C1 segment of cervical spinal cord (tissue), 14 donors: ENCODE measurements at regions not wholly inside any gene's neighbourhood (a gene's known extent, or its start where the extent isn't known, plus 50 kb on each side); places are given as distances from the start of the nearest gene placed in this dataset.
"Not testable (repeated sequence)": the region's sequence is repeated elsewhere in the genome, so short reads cannot be mapped to it uniquely, and the experiment has no call there.

Experiments used
- DNase-seq, 14 donors: peaks; one replicate each; lab custom pipeline; 2025; lab: John Stamatoyannopoulos, UW

DNA sequence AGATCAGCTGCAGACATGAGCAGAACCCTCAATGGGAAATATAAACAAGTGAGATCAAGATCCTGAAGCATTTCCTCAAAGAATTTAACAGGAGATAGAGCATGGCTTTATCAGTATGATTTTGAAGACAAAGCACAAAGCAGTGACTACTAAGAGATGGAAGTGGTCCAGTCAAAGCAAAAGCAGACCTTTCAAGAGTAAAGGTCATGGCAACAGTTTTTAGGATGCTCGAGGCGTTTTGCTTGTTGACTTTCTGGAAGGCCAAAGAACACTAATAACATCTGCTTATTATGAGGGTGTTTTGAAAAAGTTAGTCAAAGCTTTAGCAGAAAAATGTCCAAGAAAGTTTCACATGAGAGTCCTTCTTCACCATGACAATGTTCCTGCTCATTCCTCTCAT is 128.5 kb downstream of the KCNE4 start:
- DNase-seq, result no peak

DNA sequence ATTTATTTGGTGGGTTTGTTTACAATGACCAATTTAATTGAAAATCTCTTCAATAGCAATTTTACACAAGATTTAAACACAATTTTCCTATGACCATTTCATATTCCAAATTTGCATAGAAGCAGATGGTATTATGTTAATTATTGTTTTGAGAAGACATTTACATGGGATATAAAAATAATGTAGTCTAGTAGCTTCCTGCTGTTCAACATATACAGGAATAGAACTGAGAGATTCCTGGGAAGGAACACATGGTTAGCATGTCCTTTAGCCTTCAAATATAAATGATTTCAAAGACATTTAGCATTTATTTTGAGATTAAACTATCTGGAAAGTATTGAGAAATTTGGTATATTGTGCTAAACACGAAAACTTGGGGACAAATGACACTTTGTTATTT is 129.6 kb downstream of the KCNE4 start:
- no peak for DNase-seq

DNA sequence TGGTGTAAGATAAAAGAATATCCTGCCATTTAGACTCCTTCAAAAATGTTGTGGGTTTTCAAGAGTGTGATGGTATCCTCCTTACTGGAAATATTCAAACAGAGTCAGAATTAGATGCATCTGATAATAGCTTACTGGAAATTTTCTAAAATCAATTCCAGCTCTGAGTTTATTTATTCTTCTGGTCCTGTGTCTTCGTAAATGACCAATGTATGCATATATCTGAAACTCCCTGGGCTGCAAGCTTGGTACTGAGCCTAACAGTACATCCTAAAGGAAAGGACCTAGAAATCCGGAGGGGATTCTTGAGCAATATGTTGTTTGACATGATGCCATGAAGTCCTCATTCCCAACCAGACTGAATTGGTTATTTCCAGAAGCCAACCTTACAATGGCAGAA is 130.4 kb downstream of the KCNE4 start:
- no peak for DNase-seq

DNA sequence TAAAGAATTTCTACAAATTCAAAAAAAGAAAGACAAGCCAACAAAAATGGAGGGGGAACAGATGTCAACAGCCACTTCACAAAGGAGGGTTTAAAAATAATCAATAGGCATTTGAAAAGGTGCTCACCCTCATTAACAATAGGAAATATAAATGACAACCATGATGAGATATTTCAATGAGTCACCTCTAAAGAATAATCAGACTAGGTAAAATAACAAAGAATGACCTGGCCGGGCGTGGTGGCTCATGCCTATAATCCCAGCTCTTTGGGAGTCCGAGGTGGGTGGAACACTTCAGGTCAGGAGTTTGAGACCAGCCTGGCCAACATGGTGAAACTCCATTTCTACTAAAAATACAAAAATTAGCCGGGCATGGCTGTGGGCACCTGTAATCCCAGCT is 133.6 kb downstream of the KCNE4 start:
- DNase-seq, result no peak

DNA sequence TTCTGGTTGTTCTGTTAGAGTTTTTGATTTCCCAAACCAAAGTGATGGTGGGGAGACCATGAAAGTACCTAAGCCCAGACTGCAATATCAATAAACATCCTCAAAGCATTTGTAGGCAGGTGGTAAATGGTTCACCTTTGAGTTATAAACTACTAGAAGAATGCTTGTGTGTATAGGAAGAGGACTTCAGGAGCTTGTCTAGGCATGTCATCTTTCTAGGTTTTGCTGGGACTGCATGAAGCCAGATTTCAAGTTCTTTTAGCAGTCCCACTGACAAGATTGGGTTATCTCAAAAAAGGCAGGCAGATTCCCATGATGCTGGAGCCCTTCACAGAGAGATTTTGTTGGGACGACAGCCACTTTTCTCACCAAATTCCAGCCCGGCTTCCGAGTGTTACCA is 135.3 kb downstream of the KCNE4 start:
- no peak for DNase-seq

DNA sequence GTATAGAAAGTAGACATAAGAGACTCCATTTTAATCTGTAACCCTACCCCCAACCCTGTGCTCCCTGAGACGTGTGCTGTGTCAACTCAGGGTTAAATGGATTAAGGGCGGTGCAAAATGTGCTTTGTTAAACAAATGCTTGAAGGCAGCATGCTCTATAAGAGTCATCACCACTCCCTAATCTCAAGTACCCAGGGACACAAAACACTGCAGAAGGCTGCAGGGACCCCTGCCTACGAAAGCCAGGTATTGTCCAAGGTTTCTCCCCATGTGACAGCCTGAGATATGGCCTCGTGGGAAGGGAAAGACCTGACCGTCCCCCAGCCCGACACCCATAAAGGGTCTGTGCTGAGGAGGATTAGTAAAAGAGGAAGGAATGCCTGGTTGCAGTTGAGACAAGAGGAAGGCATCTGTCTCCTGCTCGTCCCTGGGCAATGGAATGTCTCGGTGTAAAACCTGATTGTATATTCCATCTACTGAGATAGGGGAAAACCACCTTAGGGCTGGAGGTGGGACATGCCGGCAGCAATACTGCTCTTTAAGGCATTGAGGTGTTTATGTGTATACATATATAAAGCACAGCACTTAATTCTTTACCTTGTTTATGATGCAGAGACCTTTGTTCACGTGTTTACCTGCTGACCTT is 138.7 kb downstream of the KCNE4 start:
- not testable (repeated sequence) for DNase-seq

DNA sequence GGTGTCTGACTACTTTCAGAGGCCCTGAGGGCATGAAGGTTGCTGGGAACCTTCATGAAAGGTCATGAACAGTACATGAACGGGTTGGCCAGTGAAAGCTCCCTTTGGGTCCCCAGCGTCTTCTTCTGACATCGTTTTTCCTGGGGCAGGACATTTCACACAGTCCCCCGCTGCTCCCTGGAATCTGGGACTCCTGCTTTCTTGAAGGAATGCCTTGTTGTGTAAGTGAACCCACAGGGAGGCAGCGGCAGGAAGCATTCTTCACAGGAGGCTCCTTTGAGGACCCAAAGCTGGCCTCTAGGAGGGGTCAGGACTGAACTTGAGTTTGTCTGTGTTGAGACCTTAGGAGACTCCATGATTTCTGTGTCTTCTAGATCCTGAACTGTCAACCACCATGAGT is 144.3 kb downstream of the KCNE4 start:
- no peak for DNase-seq

DNA sequence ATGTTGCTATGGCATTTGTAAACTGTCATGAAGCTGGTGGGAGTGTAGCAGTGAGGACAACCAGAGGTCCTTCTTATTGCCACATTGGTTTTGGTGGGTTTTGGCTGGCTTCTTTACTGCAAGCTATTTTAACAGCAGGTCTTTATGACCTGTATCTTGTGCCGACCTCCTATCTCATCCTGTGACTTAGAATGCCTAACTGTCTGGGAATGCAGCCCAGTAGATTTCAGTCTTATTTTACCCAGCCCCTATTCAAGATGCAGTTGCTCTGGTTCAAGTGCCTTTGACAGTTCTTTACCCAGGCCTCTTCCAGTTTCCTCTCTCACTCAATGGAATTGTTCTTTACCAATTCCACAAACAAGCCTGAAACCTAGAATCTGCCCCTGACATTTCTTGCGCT is 145.1 kb downstream of the KCNE4 start:
- no peak for DNase-seq

DNA sequence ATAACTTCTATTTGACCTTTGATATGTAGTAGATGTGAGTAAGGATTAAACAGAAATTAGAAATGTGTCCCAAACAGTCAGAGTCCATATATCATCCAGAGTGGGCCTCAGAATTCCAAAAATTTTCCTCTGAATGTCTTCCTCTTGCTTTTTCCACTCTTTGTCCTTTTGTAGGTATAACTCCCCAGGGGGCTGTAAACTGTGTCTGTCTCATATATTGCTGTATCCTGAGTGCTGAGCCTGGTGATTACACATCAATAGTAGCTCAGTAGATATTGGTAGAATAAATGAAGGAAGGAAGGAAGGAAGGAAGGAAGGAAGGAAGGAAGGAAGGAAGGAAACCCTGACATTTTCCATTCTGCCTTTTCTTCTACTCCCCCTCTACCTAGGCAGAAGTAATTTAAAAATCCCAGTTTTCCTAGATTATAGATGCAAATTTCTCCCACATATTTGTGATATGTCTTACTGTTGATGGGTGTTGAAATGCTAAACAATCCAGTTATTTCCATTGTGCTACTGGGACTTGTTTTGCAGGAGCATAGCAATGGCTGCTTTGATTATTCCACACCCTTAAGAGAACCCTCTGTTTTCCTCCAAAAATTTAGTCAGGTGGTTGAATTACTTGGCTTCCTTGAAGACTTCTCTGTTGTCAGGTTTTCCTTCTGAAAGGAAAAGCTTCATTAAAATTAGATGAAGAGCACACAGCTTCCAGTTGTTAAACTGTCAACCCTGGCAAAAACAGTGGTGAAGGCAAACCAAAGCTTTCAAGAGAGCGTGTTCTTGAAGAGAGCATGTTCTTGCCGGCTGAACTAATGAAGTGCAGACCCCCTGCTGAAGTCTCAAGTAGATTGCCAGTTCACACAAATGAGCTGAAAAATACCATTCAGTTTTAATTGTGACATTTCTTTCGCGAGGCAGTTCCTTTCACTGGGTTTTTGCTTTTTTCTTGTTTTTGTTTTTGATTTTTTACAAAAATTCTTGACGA is 147.8 kb downstream of the KCNE4 start:
- DNase-seq, result no peak

DNA sequence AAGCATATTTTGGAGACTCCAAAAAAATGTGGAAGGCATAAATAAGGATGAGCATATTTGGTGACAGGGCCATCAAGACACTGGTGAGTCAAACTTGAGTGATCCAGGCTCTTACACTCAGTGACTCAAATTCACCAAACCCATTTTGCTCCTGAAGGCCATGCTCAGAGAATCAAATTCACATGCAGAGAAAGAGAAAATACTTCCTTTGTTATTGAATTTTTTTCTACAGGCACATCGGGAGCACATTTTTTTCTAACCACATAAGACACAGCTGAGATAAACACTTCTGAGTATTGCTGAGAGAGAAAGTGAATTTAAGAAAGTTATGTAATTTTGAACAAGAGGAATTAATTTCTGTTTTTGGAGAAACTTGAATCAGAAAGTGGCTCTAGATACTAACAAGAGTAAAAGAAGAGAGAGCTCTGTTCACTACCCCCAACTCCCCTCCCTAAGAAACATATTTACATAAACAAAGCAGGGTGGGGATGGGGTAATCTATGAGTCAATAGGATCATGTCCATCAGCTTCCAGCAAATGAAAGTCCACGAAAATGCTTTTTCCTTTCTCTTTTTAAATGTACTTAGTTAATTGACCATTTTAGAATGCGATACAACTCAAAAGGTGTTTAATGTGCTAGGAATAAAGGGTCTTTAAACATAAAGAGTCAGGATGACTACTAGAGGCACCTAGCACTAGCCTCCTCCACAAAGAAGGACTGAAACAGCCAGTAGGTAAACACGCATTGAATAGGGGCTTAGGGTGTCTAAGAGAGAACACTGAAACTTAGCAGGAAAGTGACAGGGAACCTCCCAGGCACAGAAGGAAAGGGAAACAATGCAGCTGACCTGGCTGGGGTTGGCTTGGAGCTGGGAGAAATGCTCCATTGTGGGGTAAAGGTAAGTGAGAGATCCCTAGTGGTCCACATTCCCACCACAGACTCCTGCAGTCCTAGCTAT is 152.3 kb downstream of the KCNE4 start:
- DNase-seq, result no peak

DNA sequence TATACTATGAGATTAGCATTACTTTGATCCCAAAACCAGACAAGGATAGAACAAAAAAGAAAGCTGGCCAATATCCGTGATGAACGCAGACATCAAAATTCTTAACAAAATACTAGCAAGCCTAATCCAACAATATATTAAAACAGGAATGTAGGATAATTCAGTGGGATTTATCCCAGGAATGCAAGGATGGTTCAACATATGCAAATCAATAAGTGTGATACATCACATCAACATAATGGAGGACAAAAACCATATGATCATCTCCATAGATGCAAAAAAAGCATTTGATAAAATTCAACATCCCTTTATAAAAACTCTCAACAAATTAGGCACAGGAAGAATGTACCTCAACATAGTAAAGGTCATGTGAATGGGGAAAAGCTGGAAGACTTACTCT is 158.5 kb downstream of the KCNE4 start:
- DNase-seq, result no peak

DNA sequence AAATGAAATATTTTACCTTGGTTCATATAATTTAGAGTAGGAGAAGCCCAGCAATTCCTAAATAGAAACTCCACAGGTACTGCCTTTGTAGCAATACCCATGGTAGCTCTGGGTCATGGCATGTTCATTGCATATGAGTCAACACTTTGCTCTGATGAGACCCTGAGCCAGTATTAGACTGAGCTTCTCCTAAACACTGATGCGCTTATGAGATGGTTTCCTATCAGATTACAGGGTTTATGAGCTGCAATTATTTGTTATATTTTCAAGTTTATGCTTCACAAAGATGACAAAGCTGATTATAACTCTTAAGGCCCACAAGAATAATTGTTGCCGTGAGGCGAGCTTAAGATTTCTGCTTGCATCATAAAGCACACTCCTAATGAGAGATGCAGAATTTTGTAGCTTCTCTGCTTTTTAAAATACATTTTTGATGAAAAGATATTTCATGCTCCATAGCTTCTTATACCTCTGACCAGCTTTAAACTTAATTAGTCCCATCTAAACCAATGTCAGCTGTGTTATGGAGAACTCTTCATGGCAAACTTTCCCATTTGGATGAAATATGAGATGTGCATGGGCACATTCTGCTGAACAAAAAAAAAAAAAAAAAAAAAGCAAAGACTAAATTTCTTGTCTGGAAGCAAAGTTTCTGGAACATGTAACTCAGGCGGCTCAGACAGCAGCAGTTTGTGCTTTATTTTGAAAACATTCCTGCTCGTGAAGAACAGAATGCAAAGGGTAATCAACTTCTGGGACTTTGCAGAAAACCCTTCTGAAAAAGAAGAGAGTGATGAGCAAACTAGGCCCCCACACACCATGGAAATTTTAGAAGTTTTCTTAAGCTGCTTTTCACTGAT is 162.6 kb downstream of the KCNE4 start:
- DNase-seq, result no peak

DNA sequence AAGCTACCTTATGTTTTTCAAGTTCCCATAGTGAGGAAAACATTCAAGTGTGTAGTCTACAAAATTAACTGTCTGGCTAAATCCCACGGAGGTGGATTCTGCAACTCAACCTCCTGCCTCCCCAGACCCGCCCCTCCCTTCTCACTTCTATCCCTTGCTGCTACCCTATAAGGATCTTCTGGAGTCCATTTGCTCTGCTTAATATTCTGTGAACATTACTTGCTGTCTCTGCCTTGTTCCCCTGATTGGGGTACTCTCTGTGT is 163.2 kb downstream of the KCNE4 start:
- DNase-seq, result no peak

DNA sequence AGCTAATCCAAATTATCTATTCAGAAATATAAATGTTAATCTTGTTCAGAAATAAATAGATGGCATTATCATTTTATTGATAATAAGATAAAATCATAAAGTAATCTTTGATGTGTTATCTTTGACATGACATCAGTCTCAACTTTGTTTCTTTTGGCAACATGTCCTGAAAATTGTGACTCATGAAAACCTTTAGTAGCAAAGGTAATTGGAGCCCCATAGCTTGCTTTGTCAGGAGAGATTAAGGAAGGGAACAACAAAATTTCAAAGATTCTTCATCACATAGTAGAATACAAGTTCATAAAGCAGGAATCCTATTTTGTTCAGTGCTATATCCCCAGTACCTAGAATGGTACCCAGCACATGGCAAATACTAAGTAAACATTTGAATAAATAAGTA is 165.4 kb downstream of the KCNE4 start:
- no peak for DNase-seq

DNA sequence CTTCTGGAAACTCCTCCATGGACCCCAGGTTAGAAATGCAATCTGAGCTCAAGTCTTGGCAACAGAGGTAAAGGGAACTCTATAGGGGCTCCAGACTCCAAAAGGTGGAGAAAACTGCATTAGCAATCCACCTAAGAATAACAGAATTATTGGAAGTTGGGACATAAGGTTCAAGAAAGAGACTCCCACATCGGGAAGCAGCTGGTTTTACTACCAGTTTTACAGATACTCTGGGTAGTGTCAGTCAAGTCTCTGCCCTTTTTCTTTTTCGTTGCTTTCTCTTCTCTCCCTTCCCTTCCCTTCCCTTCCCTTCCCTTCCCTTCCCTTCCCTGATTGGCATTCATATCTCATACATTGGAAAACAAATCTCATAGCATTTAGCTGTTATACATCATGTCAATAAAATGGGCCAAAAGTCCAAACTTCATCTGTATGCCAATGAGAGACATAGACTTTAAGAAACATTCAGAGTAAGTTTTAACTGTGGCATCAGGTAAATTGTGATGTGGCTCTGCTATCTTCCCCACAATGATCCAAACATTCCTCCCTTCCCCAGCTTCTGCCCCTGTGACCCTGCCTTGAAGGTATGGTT is 166.7 kb downstream of the KCNE4 start:
- DNase-seq, result no peak

DNA sequence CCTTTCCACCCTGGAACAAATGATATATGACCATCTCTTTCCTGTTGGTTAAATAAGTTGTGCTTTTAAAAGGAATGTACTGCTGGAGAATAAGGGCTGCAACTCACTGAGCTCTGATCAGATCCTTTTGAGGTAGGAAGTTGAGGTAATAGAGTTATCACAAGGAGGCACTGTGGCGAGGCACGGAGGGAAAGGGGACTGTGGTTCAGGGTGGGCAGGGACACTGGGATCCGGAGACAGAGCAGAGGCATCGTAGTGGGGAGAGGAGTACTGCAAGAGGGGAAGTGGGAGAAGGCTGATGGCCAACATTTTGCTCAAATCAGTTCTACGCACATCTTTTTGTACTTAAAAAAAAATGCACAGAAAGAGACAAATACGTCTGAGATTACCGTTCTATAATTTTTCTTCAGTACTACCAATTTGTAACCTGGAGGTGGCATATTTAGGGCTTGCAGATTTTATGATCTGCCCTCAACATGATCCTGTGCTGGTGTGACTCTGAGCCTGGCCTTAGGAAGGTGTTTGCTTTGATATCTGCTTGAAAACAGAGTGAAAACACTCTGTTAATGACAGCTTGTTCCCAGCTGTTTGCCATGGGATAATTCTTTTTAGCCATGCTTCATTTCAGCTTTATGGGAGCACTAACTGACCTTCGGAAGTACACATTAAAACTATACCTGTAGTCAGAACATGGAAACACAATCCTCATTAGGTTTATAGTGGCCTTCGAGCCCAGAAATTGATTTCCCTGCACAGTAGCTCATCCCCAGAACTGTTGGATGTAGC is 168.1 kb downstream of the KCNE4 start:
- DNase-seq, result no peak

DNA sequence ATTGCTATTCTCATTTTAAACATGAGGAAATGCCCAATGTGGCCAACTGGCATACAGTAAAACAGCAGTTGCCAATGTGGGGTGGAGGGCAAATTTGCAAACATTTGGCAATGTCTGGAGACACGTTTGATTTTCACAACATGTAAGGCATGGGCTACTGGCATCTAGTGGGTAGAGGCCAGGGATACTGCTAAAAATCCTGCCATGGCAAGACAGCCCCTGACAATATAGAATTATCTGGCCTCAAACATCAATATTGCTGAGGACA is 168.6 kb downstream of the KCNE4 start:
- DNase-seq, result no peak

DNA sequence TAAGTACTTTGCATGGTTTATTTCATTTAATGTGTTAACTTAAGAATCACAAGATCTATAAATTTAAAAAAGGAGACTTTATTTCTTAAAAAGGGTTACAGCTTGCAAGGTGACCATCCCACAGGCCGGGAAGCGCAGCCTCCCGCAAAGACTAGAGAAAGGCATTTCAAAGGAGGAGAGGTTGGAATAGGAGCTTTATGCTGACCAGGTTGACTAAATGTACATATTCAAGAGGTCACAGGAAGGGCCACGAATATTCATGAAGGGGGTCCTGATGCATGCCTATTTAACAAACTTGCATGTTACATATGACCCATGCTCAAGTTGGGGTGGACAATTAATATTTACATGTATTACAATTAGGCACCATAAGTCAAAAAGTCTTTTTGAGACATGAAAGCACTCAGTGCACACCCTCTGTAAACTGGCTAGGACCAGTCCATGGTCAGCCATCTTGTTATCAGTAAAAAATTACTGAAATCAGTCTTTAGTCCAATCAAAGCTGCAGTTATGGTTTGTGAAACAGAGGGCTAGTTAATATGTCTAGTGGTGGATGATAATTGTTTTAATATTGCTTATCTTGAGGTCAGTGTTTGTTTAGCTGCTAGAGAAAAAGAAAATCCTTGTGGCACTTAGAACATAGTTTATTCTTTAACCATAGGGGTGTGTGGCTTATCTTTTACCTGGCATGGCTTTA is 169.3 kb downstream of the KCNE4 start:
- DNase-seq, result no peak

DNA sequence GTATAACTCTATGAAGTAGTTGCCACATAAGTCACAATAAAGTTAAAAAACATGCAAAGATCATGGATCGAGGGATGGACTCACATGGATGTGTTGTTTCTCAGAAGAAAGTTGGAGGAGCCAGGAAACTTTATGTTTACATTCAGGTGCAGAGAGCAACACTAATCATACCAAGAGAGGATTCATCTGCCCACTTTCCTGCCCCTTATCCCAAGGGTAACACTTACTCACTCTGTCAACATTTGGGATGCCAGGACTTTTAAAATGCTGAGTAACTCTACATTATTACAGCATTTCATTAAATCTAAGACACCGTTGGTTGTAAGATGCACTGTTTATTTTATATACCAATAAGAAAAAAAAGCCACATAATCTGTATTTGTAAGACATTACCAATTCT is 170.4 kb downstream of the KCNE4 start:
- DNase-seq, result no peak

DNA sequence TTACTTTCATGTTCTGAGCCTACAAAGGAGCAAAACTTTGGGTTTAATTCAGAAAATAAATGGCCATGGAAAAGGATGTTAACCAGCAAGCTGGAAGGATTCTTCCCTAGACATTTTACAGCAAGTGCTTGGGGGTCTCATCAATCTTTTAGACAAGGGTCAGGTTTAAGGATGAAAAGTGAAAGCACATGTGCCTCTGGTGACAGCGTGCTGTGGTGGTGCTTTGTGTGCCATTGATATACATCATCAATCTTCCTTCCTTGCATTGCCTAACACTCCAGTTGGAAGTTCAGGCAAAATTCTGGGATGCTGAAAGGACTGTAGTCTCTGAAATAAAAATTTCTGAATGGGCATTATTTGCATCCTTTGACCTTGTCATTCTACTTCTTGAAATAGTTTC is 171.2 kb downstream of the KCNE4 start:
- DNase-seq, result no peak
